Fibroblast of mammary gland (primary cell): ENCODE measurements at regions not wholly inside any gene's neighbourhood (a gene's known extent, or its start where the extent isn't known, plus 50 kb on each side); places are given as distances from the start of the nearest gene placed in this dataset.

ENCODE experiments used
- DNase-seq: peaks from one replicate; pipeline ENCODE4 v3.0.0-alpha.2; 2010; ENCODE audit warnings: low read depth
- H3K4me3 ChIP-seq: 2 replicates; pipeline ENCODE4 v1.5.1; 2011; ENCODE audit warnings: low read depth, mild to moderate bottlenecking, low read length, moderate library complexity; ENCODE audit not compliant: control insufficient read depth
- TF ChIP-seq, protein P1 (sequence below): conservative IDR thresholded peaks from 2 replicates; pipeline ENCODE4 v1.5.1; 2011; ENCODE audit warnings: low read depth, low read length, inconsistent platforms; ENCODE audit not compliant: control insufficient read depth, insufficient read depth

DNA sequence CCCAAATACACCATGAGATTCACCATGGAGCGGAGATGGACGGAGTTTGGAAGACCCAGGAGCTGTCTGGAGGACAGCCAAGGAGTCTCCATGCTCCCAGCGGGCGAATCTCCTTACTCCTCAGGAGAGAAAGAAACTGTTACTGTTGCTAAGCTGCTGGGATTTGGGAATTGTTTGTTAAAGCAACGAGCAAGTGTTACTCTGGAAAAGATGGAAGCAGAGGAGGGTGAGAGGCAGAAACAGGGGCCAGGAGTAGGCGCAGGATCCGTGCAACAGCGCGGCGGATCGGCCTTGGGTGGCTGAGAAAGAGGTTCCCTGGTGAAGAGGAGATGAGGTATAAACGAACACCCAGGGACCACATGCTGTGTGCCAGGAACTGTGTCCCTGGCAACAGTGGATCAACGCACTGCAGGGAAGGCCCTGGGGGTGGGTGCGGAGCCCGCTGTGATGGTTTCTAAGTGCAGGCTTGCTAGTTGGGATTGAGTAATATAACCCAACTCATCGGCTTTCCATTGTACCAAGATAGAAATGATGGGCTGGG, 1436.4 kb downstream of the BRD1 start:
- TF ChIP-seq, protein P1, sequence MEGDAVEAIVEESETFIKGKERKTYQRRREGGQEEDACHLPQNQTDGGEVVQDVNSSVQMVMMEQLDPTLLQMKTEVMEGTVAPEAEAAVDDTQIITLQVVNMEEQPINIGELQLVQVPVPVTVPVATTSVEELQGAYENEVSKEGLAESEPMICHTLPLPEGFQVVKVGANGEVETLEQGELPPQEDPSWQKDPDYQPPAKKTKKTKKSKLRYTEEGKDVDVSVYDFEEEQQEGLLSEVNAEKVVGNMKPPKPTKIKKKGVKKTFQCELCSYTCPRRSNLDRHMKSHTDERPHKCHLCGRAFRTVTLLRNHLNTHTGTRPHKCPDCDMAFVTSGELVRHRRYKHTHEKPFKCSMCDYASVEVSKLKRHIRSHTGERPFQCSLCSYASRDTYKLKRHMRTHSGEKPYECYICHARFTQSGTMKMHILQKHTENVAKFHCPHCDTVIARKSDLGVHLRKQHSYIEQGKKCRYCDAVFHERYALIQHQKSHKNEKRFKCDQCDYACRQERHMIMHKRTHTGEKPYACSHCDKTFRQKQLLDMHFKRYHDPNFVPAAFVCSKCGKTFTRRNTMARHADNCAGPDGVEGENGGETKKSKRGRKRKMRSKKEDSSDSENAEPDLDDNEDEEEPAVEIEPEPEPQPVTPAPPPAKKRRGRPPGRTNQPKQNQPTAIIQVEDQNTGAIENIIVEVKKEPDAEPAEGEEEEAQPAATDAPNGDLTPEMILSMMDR = no peak
- DNase-seq = no peak
- no peak overlapping the region for H3K4me3 ChIP-seq

DNA sequence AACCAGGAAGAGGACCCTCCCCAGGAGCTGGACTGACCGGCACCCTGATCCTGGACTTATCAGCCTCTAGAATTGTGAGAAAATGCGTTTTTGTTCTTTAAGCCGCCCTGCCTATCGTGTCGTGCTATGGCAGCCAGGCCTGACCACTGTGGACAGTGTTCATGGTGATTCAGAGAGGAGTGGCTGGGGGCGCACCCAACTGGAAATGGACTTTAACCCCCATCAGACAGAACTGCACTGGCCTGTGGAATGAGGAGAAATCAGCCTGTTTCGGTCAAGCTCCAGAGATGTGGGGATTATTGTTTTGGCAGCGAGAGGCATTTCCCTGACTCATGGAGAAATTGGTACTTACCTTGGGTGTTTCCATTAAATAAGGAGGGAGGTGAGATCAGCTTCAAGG, 1437.8 kb downstream of the BRD1 start:
- H3K4me3 ChIP-seq = no peak overlapping the region
- TF ChIP-seq, protein P1 = no peak
- DNase-seq = no peak

DNA sequence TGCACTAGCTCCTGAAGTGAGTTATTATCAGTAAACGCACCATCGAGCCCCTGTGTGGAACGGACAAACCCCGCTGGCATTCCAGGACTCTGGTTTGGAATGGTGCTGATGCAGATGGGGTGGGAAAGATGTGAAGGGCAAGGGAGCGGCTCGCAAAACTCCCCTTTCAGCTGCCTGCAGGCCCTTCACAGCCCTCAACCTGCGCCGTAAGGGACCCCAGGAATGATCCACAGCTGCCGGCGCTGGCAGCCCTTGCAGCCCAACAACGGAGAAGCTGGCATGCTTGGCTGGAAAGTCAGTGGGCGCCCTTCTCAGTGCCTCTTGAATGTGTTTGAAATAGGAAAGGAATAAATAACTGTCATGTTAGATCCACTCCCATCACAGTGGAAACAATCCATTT, 1445.5 kb downstream of the BRD1 start:
- TF ChIP-seq, protein P1 = no peak
- H3K4me3 ChIP-seq = no peak overlapping the region
- no peak for DNase-seq

DNA sequence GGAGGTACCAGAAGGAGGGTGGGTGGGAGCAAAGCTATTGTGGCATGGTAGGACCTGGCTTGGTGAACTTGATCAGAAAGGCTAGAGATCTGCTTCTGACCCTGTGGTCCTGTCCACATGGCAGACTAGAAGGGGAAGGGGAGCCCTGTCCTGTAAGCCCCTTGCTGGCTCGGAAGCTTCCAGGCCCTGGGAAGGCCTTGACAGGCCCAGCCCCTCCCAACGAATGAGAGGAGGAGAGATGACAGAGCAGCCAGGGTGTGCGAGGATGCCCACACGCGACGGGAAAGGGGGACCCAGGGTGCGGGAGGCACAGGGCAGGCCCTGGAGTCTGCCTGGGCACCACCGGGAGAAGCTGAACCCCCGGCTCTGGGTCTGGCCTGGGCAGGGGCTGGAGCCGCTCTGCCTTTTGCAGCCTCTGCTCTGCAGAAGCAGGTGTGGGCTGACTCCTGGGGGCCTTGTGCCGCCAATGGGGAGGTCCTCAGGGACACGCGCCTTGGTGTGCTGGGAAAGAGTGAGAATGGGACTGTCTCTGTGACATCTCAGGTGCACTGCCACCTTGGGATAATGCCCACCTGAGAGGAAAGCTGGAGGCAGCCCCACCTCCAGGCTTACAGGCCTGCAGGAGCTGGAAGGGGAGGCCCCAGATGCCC, 1447.5 kb downstream of the BRD1 start:
- TF ChIP-seq, protein P1 = no peak
- DNase-seq = no peak
- H3K4me3 ChIP-seq = no peak overlapping the region

DNA sequence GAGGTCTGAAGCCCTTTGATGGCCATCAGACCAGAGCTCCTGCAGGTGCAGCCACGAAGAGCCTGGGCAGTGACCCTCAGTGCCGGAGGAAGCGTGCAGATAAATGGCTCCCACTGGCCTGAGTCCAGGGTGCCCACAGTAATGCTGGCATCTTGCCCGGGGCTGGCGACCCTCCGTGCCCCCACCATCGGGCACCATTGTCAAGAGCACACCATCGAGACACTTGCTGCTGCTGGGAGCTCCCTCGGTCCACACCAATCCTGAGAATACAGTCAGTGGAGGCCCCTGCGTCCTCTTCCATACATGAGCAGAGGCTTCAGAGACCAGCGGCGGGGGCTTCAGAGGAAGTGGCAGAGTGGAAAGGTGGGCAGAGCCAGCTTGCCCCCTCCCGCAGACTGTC, 1448.3 kb downstream of the BRD1 start:
- TF ChIP-seq, protein P1 = no peak
- H3K4me3 ChIP-seq = no peak overlapping the region
- DNase-seq = no peak

GRCh38 chr22:48378673-48379072, 1449.0 kb downstream of the BRD1 start:
- TF ChIP-seq, protein P1 = no peak
- H3K4me3 ChIP-seq = no peak overlapping the region
- no peak for DNase-seq

DNA sequence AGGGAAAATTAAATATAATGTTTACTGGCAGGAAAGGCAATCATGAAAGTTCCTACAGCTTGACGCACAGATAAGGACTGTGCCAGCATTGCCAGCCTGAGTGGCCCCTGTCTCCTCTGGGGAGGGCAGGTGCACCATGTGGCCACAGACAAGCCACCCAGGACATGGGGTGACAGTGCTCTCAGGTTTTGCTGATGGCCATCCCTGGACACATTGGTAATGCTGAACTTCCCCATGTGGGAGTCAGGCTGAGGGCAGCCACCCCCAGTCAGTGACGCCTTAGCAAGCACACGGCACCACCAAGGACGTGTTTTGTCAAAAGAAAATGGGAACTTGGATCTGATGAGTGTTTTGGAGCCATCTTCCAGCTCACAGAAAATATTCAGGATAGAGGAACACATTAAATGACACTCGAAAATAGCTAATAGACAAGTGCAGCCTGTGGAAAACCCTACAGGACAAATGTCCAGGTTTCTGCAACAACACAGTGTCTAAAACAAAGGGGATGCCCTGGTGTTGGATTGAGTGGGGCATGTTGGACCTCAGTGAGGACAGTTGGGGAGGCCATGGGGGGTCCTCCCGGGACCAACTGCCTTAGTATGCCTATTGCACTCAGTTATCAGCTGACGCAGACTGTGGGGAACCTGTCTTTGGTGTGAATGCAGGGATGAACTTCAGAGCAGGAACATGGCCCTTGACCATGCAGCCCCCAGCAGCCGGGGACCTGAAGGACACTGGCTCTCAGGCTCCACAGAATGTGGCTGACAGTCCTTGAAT, 1450.5 kb downstream of the BRD1 start:
- no peak for DNase-seq
- TF ChIP-seq, protein P1 = no peak
- H3K4me3 ChIP-seq = no peak overlapping the region
